Suprapubic skin (tissue), 4 donors: ENCODE measurements at regions not wholly inside any gene's neighbourhood (a gene's known extent, or its start where the extent isn't known, plus 50 kb on each side); places are given as distances from the start of the nearest gene placed in this dataset.
A peak's percentile ranks its signal among the peaks of the same experiment; 100 is the strongest.

Experiments used
- DNase-seq, 2 donors: peaks; one replicate each; pipeline ENCODE4 v3.0.0-alpha.2; 2019; ENCODE audit warnings: low spot score in 2 of 2
- H3K27ac ChIP-seq: fragments of 200-600 bp; sonication (generic); one replicate; pipeline ENCODE4 v1.5.1; 2019
- H3K27me3 ChIP-seq: fragments of 200-600 bp; sonication (generic); one replicate; pipeline ENCODE4 v1.5.1; 2019
- H3K36me3 ChIP-seq: fragments of 200-600 bp; sonication (generic); one replicate; pipeline ENCODE4 v1.5.1; 2019
- H3K4me1 ChIP-seq: fragments of 200-600 bp; sonication (generic); one replicate; pipeline ENCODE4 v1.5.1; 2019
- H3K4me3 ChIP-seq: fragments of 200-600 bp; sonication (generic); one replicate; pipeline ENCODE4 v1.5.1; 2019; ENCODE audit warnings: mild to moderate bottlenecking
- H3K9me3 ChIP-seq: fragments of 200-600 bp; sonication (generic); one replicate; pipeline ENCODE4 v1.5.1; 2019
- EP300 ChIP-seq: sonication (generic); formaldehyde crosslinking; IDR thresholded peaks from one replicate; pipeline ENCODE4 v1.6.1; 2017; ENCODE audit warnings: antibody characterized with exemption
- POLR2A ChIP-seq, 2 donors: fragments of 450-650 bp; IDR thresholded peaks; one replicate each; pipeline ENCODE4 v1.6.1; 2017; ENCODE audit warnings: antibody characterized with exemption in 2 of 2, mild to moderate bottlenecking in 2 of 2, moderate library complexity in 2 of 2
- POLR2AphosphoS5 ChIP-seq, 3 donors: sonication (generic); formaldehyde crosslinking; IDR thresholded peaks; one replicate each; pipeline ENCODE4 v1.6.1; 2017; ENCODE audit warnings: antibody characterized with exemption in 3 of 3
- WGBS: methylation state at CpG from one replicate; pipeline ENCODE4 v1.1.5; 2018; 5-methylcytosine and 5-hydroxymethylcytosine counted together
- TF ChIP-seq, protein P1 (sequence below), 2 donors: fragments of 200-600 bp in 1 of 2; fragments of 450-650 bp in 1 of 2; sonication (generic) in 1 of 2; IDR thresholded peaks; one replicate each; pipeline ENCODE4 v1.5.1; 2016 to 2019; ENCODE audit warnings: antibody characterized with exemption in 2 of 2, mild to moderate bottlenecking in 1 of 2, moderate library complexity in 1 of 2

DNA sequence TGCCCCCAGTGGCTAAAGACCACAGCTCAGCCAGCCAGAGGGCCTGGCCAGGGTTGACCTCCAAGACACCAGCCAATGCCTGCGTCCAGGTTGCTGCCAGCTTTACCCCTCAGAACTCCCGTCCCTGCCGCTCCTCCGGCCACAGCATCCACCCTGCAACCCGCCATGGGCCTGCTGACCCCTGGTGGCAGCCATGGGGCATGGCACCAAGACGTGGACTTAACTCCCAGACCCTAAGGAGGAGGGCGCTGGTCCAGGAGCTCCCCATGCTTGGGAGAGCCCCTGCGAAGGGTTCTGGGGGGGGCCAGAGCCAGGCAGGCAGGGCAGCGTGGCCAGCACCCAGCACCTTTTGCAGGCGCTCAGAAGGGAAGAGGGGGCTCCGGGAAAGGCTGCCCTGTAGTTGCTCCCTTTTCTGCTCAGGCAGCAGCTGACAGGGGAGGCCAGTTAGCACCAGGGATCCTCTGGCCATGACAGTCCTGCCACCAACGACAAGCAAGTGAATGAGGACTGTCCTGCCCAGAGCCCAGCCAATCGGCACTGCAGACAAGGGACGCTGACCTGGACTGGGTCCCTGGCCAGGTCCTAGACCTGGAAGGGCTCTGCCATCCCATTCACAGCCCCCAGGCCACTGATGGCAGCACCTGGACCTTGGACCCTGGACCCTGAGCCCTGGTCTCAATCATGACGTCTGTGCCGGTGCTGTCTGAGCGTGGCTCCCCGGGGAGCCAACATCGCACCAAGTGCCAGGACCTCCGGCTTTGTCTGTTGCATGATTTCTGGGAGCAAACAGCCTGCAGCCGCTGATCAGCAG lies 246.2 kb downstream of the NPHP4 start:
- TF ChIP-seq, protein P1, sequence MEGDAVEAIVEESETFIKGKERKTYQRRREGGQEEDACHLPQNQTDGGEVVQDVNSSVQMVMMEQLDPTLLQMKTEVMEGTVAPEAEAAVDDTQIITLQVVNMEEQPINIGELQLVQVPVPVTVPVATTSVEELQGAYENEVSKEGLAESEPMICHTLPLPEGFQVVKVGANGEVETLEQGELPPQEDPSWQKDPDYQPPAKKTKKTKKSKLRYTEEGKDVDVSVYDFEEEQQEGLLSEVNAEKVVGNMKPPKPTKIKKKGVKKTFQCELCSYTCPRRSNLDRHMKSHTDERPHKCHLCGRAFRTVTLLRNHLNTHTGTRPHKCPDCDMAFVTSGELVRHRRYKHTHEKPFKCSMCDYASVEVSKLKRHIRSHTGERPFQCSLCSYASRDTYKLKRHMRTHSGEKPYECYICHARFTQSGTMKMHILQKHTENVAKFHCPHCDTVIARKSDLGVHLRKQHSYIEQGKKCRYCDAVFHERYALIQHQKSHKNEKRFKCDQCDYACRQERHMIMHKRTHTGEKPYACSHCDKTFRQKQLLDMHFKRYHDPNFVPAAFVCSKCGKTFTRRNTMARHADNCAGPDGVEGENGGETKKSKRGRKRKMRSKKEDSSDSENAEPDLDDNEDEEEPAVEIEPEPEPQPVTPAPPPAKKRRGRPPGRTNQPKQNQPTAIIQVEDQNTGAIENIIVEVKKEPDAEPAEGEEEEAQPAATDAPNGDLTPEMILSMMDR (IDR thresholded peaks at IDR 0.05): peak; percentile 84 to 94
- TF ChIP-seq EP300: no peak
- Histone ChIP-seq H3K36me3 (no peaks in the 10 kb centered on the region), H3K4me1 (peaks cover 9% of the 10 kb centered on the region), H3K27ac (no peak overlapping the region), H3K9me3 (no peaks in the 10 kb centered on the region), H3K27me3 (peaks cover 73% of the 10 kb centered on the region), H3K4me3 (no peak overlapping the region)
- peak in 1 of 2 donors; percentile 75 for DNase-seq
- WGBS: 70% methylated on average over 6 of the region's 21 CpGs

DNA sequence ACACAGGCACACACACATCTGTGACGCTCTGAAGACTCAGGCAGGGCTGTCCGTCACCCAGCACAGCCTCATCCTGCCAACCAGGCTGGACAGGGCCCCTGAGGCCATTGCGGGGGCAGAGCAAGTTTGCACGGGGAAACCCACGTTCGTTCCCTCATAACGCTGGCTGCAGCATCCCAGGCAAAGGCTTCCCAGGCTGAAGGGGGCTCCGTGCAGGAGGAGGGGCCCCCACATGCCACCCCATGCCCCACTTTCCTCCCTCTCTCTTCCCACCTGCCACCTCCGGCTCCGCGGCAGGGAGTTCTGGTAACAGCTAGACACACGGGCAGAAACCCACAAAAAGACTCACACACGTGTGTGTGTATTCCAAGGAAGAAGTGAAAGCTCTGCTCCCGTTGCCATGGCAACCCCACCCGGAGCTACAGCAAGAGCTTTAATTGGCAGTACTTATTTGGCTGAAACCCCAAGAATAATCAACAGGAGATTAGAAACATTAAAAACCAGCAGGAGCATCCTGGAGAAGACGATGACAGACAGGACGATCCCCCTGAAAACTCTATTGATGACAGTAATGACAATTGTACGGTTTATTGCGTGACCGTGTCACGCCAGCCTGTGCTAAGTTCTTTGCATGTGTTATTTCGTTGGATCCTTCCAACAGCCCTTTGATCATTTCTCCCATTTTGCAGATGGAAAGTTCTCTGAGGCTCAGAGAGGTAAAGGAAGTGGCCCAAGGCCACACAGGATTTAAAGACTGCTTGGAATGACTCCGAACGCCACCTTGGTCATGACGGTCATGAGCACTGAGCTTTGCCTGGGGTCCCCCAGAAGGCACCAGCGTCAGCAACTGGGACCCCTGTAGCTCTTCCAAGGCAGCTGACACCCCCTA lies 247.1 kb downstream of the NPHP4 start:
- Histone ChIP-seq H3K4me1 (peaks cover 9% of the 10 kb centered on the region), H3K9me3 (no peaks in the 10 kb centered on the region), H3K27ac (no peak overlapping the region), H3K36me3 (no peaks in the 10 kb centered on the region), H3K27me3 (peaks cover 64% of the 10 kb centered on the region), H3K4me3 (no peak overlapping the region)
- peak in 1 of 2 donors; percentile 45 for DNase-seq
- 41% methylated on average over 25 of the region's 26 CpGs for WGBS
- TF ChIP-seq, protein P1 (IDR thresholded peaks at IDR 0.05): no peak
- no peak for TF ChIP-seq POLR2A (IDR thresholded peaks at IDR 0.05)
- TF ChIP-seq EP300: no peak
- no peak for TF ChIP-seq POLR2AphosphoS5 (IDR thresholded peaks at IDR 0.05)

DNA sequence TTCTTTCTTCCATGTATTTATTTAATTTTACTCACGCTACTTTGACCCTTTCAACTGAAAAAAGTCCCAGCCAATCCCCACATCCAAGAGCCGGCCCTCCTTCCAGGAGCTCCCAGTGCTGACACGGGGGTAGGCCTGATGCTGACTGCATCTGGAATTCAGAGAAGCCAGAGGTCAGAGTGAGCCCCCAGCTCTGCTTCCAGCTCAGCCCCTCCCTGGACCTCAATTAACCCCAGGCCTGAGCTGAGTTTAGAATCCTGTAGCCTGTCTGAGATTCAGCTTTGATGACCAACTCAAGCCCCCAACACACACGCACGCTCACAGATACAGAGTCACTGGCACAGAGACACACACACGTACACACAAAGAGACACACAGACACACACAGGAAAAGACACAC lies 247.9 kb downstream of the NPHP4 start:
- H3K9me3 ChIP-seq: no peaks in the 10 kb centered on the region
- H3K27me3 ChIP-seq: peaks cover 57% of the 10 kb centered on the region
- 68% methylated on average over 6 of the region's 6 CpGs for WGBS
- TF ChIP-seq POLR2A (IDR thresholded peaks at IDR 0.05) (no peak), EP300 (no peak), POLR2AphosphoS5 (IDR thresholded peaks at IDR 0.05) (no peak)
- TF ChIP-seq, protein P1 (IDR thresholded peaks at IDR 0.05): no peak
- no peak overlapping the region for H3K27ac ChIP-seq
- no peak overlapping the region for H3K4me3 ChIP-seq
- no peaks in the 10 kb centered on the region for H3K36me3 ChIP-seq
- no peak for DNase-seq
- H3K4me1 ChIP-seq: peaks cover 9% of the 10 kb centered on the region

DNA sequence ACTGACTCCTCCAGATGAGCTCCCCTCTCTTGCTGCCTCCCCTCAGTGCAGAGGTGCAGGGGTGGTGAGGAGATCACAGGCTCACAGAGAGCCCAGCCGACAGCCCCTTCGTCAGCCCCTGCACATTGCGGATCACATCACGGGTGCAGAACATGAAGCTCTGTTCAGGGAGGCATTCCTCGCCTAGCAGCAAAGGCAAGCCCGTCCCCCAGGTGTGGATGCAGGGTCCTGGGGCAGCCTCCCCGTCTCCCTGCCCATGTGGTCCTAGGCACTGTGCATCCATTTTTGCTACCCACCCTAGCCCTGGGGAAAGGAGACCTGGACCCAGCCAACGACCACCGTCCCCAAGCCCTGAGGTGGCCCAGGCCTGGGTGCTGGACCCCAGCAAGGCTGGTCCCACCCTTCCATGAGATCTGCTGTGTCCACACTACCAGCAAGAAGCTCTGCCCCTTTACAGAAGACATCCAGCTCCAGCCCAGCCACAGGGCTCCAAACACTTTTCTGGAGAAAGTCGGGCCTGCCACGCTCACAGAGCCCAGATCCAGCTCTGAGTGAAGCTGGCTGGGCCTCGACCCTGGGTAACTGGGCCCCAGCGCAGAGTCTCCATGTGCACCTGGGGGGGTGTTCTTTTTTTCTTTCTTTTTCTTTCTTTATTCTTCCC lies 248.7 kb downstream of the NPHP4 start:
- Histone ChIP-seq H3K9me3 (no peaks in the 10 kb centered on the region), H3K4me1 (peaks cover 9% of the 10 kb centered on the region), H3K27ac (no peak overlapping the region), H3K36me3 (no peaks in the 10 kb centered on the region), H3K4me3 (no peak overlapping the region), H3K27me3 (peaks cover 50% of the 10 kb centered on the region)
- WGBS: 81% methylated on average over 6 of the region's 13 CpGs
- no peak for DNase-seq
- TF ChIP-seq POLR2A (IDR thresholded peaks at IDR 0.05) (no peak), EP300 (no peak), POLR2AphosphoS5 (IDR thresholded peaks at IDR 0.05) (no peak)
- TF ChIP-seq, protein P1 (IDR thresholded peaks at IDR 0.05): no peak
